GM18526 (cell line): ENCODE measurements at regions not wholly inside any gene's neighbourhood (a gene's known extent, or its start where the extent isn't known, plus 50 kb on each side); places are given as distances from the start of the nearest gene placed in this dataset.

Source experiments
- POLR2A ChIP-seq: IDR thresholded peaks from 3 replicates; pipeline ENCODE4 v1.6.1; 2011; ENCODE audit not compliant: insufficient read length; ENCODE audit errors: extremely low read depth

DNA sequence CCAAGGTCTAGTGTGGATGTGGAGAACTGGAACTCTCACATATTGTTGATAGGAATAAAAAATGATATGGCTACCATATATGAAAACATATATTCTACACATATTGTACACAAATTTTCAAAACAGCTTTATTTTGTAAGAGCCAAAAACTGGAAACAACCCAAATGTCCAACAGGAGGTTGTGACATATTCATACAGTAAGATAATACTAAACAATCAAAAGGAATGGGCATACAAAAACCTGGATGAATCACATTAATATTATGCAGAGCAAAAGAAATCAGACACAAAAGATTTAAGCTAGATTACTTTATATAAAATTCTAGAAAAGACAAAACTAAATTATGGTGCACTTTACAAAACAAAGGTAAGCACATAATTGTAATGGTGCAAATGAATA lies 223.9 kb downstream of the SIM1 start:
- TF ChIP-seq POLR2A: no peak

DNA sequence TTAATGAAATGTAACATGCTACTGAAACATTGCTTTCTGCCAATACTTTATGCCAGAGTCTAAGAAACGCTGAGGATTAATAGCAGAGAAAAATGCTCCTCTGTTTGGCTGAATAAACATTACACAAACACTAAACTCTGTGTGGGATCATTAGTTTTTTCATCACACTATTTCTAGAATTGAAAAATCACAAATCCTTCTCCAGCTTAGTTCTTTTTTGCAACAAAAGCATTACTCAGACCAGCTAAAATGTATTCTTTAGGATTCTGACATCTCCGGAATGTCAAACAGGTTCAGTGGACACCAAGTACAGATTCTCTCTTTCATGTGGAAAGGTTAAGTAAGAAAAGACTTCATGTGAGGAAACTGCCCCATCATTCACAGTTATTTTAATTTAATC lies 226.9 kb downstream of the SIM1 start:
- no peak for TF ChIP-seq POLR2A

DNA sequence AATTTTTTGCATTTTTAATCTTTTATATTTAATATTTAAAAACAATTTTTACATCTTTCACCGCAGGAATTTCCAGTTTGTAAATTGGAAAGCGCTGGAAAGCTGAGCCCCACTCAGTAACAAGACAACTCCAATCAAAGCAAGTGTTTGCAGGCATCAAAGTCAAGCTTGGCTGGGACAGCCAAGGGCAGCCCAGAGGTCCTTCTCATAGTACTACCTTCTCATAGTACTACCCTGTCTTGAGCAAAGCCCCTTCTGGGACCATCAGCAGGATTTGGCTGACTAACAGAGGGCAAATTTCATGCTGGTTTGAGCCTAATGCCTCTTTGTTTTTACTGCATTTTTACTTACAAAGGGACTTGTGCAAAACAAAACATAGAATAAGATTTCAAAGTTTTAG lies 228.3 kb downstream of the SIM1 start:
- no peak for TF ChIP-seq POLR2A

DNA sequence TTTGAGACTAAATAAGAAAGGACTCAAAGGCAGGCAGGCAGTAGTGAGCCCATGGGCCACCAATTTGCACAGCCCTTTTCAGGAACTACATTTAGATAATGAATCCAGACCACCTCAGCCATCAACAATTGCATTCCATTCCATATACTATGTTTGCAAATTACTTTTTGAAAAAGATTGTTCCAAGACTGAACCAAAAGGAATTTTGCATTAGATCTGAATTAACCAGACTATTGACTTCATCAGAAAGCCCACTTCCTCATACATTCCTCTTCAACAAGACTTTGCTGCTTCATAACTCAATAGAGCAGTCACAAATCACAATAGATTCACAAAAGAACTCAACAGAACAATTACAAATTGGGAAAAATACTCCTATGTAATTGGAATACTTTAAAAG lies 229.1 kb downstream of the SIM1 start:
- TF ChIP-seq POLR2A: no peak

DNA sequence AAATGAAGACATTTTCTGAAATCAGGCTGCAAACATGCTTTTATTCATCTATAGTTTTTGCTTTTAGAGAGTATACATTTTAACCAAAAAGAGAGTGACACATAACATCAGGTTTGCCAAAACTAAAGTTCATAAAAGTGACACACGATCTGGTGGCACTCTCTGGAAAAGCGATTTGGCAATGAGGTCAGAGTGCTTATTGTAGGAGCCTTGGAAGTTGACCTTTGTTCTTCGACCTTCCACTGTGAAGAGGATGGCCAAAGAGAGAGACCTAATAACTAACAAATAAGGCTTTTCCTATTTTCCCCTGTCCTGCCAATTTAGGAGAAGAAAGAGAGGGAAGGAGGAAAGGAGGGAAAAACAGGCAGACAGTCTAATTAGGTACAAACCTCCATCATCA lies 230.1 kb downstream of the SIM1 start:
- TF ChIP-seq POLR2A: no peak

DNA sequence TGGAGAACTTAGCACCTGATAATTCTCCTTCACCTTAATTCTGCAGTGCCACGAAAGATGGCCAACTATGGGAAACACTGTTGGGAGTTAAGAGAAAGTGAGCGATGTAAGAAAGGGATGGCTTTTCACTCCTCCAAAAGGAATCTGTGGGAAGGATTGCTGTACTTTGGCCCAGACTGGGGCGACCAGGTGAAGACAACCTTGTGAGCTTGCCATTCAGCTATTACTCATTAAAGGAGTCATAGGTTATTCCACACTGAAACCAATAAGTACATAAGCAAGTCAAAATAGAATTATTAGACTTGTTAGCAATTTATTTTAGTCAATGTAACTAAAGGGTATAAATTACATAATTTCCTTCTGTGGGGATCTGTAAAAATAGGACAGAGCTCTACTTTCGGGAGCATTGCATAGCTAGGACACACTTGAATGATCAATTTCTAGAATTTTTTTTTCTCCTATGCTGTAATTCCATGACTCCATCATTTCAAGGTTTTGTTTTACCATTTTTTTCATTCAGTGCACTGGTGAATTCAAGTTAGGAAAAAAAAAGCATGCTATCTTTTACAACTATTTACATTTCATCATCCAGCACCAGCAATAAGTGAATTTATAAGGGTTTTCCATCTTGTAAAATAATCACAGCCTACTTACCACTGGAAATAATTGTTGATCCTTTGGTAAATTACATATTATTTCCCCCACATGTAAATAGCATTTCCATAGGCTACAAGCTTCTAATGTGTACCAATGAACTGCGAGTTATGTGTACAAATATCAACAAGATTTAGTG lies 231.7 kb downstream of the SIM1 start:
- no peak for TF ChIP-seq POLR2A

DNA sequence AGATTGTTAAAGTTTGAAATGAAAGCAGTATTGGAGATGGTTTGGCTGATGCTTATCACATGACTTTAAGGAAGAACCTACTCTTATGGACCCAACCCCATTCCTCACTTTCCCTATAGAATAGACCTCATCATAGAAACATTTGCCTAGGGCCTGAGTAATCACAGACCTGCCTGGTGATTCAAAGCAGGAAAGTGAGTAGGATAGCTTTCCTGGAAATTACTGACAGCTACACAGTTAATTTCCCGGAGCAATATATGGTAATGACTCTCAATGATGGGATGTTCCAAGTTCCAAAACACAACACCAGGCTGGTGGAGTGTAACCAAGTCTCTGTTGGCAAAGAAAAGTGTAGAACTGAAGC lies 233.8 kb downstream of the SIM1 start:
- no peak for TF ChIP-seq POLR2A

DNA sequence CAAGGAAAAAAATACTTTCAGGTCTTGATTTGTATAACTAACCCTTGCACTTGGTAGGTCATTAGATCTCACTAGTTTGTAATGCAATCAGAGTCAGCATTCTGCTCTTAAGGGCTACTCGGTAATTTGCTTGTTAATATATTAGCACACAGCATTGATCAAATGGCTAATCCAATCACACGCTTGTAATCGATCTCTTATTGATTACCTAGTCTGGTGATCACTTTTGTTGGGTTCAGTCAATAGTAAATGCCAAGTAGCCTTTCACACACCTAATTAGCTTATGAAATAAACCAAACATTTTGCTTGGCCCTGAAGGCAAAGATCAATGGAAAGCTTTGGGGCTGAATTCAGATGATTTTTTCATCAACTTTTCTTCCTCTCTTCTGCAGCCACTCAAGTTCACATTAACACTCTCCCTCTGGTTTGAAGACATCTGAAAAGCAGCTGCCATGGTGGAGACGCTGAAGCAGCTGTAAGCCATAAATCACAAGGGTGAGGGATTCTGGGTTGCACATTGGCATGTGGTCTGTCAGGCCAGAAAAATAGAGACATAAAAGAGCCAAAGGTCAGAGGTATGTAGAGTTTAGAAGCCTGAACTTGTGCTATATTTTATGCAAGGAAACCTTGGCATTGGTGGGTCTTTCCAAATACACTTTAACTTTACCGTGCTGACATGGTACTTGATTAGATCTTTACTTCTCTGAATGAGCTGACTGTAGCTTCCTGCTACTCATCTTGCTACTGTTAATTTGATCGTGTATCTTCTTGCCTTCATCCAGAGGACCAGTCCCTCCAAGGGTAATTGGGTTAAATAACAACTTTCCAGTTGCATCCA lies 234.4 kb downstream of the SIM1 start:
- TF ChIP-seq POLR2A: no peak

DNA sequence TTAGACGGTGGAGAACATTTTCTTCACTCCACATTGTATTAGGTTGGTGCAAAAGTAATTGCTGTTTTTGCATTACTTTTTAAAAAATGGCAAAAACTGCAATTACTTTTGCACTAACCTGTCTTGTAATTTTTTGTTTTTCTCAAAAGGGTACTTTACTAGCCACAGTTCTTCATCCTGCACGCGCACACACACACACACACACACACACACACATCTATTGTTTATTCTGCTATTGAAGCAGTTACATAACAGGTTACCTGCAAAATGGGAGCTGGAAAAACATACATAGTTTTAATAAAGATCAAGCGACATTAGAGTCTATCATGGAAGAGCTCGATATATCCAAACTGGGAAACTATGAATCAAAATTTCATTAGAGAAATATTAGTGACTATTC lies 235.2 kb downstream of the SIM1 start:
- no peak for TF ChIP-seq POLR2A

DNA sequence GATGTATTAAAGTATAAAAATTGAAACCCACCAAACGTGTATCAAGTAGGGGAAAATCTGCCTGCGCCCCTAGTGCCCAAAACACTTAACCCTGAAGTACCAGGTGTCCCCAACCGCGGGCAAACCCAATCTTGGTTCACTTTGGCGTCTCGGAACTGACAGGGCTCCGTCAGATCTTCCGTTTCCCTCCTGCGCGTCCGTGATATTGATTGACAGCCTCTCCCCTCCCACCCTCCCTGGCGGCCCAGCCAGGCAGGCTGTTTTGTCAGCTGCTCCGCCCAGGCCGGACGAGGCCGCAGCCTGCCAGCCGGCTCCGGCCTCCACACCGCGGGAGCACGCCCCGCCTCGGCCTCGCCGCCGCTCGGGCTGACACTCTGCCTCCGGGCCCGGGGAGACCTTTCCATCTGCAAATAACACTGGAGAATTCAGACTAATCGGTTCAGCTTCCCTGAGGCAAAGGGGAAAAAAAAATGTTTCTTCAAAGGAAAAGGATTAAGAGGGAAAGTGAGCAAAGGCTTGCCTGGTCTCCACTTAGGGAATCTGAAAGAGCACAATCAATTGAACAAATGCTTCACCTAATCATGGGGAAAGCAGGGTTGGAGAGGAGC lies 234.9 kb upstream of the MCHR2 start:
- peak; percentile 20 for TF ChIP-seq POLR2A

DNA sequence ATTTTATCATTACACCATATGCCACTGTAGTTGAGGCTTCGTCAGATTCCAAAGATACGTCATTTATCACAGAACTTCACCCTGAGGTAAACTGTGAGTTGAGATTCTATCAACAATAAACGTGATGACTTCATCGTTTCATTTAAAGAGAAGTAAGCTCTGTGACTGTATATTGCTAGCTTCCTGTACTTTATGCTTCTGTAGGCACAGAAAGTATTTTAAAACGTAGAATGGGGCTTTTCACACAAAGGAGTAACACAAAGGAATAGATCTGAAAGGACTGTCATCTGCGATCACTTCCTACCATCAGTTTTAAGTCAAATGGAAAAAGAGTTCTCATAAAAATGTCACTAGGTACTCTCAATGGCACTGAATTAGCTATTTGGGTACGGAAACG lies 234.4 kb upstream of the MCHR2 start:
- TF ChIP-seq POLR2A: no peak

DNA sequence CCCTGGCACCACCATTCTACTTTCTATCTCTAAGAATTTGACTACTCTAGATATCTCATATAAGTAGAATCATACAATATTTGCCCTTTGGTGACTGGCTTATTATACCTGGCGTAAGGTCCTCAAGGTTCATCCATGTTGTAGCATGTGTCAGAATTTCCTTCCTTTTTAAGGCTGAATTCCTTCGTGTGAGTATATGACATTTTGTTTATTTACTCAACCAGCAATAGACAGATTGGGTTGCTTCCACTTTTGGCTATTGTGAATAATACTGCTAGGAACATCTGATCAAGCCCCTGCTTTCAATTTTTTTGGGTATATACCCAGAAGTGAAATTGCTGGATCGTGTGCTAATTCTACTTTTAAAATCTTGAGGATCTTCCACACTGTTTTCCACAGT lies 232.8 kb upstream of the MCHR2 start:
- no peak for TF ChIP-seq POLR2A

DNA sequence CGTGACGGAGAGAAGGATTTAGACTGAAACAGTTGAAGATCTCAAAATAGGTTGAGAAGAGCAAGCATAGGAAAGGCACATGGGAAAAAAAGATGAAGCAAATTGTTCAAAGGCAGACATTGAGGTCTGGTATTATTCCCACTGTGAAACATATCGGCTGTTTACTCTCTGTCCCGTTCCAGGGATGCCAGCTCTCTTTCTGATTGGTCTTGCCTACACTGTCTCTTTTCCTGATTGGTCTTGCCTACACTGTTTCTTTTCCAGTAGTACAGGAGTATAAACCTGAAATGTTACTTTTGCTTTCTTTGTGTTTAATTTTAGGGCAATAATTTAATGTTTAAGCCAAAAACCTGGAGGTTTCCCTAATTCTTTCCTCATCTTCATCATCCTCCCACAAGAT lies 226.5 kb upstream of the MCHR2 start:
- TF ChIP-seq POLR2A: no peak

DNA sequence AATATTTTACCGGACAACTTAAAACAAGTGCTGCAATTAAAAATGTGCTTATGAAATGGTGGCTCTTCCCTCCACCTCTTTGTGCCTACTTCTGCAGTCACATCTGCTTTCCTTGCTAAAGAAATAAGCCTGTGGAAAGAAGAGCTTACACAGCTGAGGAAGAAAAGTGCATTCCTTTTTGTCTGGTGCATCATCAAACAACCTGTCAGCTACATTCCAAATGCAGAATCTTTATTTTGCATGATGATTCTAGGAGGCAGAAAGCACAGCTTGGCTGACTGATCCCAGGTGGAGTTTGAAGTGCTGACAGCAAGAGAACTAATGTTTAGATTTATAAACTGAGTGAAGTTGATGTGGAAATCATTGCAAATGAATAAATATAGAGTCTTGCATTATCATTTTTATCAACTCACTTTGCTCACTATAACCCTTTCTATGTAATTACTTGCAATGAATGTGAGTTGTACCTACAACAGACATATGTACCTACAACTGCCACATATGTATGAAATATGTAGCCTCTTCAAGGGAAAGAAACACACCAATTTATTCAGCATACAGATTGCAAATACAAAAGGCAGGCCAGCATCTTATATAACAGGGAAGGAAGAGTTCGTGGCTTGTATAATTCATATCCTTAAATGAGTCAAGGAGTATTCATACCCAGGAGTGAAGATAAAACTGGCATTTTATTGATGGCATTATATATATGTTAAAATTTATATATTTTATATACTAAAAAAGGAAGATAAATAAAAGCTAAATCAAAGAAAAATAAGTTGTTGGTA lies 223.4 kb upstream of the MCHR2 start:
- no peak for TF ChIP-seq POLR2A

DNA sequence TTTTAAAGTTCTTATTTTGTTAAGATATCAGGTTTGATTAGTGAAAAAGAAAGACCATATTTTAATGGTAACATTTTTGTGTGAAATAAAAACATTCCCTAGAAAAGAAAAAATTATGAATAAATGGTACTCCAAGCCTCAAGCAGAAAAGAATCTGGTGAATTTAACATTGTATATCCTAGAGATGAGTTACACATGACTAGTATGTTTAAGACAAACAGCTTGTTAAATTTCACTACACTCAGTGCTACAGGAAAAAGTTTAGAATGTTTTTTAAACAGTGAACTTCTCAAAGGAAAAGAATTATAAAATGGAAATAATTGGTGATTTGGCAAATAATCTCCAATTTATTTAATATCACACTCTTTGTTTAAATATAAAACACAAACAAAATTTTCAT lies 222.7 kb upstream of the MCHR2 start:
- no peak for TF ChIP-seq POLR2A
